ENCODE measurements at regions not wholly inside any gene's neighbourhood (a gene's known extent, or its start where the extent isn't known, plus 50 kb on each side); places are given as distances from the start of the nearest gene placed in this dataset.

DNA sequence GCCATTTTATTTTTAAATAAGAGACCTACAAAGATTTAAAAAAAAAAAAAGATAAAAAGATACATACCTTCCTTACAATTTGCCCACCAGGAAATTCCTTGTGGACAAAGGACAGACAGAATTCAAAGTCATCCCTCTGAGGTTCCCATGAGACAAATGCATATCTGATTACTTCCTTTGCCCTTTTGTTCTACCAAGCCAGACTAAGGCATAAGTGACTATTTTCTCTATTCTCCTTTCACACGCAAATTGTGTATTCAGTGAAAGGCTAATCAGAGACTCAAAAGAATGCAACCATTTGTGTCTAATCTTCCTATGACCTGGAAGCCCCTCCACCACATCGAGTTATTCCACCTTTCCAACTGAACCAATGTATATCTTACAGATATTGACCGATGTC is 691.7 kb downstream of the FAM133A start:
- H3K27ac ChIP-seq, result no peak overlapping the region
- no peaks in the 10 kb centered on the region for H3K36me3 ChIP-seq
- no peak overlapping the region for H3K4me3 ChIP-seq
- TF ChIP-seq POLR2A (IDR thresholded peaks at IDR 0.05) (no peak), POLR2AphosphoS5 (IDR thresholded peaks at IDR 0.05) (no peak)
- TF ChIP-seq, protein P1, sequence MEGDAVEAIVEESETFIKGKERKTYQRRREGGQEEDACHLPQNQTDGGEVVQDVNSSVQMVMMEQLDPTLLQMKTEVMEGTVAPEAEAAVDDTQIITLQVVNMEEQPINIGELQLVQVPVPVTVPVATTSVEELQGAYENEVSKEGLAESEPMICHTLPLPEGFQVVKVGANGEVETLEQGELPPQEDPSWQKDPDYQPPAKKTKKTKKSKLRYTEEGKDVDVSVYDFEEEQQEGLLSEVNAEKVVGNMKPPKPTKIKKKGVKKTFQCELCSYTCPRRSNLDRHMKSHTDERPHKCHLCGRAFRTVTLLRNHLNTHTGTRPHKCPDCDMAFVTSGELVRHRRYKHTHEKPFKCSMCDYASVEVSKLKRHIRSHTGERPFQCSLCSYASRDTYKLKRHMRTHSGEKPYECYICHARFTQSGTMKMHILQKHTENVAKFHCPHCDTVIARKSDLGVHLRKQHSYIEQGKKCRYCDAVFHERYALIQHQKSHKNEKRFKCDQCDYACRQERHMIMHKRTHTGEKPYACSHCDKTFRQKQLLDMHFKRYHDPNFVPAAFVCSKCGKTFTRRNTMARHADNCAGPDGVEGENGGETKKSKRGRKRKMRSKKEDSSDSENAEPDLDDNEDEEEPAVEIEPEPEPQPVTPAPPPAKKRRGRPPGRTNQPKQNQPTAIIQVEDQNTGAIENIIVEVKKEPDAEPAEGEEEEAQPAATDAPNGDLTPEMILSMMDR (IDR thresholded peaks at IDR 0.05), result no peak
- H3K27me3 ChIP-seq, result peaks cover 0 to 22% of the 10 kb centered on the region in 2 donors
- H3K9me3 ChIP-seq, result no peaks in the 10 kb centered on the region
- no peak for DNase-seq (ENCODE audit: low spot score in 2 of 2)
- no peaks in the 10 kb centered on the region for H3K4me1 ChIP-seq
- intact Hi-C loops (cut with DNase I; ENCODE audit: low total_unique reads), result no loop called here

DNA sequence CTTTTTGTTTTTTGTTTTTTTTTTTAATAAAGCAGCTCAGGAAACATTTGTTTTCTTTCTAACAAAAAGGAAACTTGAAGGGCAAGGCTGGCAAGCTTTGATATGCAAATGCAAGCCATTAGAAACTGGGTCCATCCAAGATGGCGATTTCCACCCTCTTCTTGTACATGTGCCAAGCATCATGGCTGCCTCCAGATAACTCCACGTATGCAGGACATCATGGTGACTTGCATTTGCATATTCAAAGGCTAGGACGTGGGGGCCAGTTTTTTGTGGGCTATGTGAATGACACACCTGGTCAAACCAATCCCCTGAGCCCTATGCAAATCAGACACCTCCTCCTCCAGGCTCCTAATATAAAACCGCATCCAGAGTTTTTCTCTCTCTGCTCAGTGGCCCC is 692.6 kb downstream of the FAM133A start:
- TF ChIP-seq, protein P1 (IDR thresholded peaks at IDR 0.05), result no peak
- TF ChIP-seq POLR2AphosphoS5 (IDR thresholded peaks at IDR 0.05) (no peak), POLR2A (IDR thresholded peaks at IDR 0.05) (no peak)
- no peak for DNase-seq (ENCODE audit: low spot score in 2 of 2)
- H3K27ac ChIP-seq, result no peak overlapping the region
- H3K27me3 ChIP-seq, result peaks cover 0 to 22% of the 10 kb centered on the region in 2 donors
- no peaks in the 10 kb centered on the region for H3K9me3 ChIP-seq
- H3K4me3 ChIP-seq, result no peak overlapping the region
- no peaks in the 10 kb centered on the region for H3K4me1 ChIP-seq
- intact Hi-C loops (cut with DNase I; ENCODE audit: low total_unique reads), result no loop called here
- H3K36me3 ChIP-seq, result no peaks in the 10 kb centered on the region

DNA sequence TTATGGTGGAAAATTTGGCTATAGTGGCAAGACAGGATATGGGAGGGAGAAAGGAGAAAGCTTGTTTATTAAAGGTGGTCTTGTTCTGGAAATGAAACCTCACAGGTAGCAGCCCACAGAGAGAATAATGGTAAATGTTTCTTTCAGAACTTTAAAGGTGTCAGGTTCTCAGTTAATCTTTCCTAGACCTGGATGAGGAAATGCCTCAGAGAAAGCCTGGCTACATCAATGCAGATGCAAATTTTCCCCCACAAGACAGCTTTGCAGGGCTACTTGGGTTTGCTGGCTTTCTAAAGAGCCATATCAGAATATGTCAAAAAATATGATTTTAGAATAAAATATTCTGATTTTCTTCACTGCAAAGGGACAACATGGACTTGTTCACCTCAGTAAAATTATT is 715.0 kb downstream of the FAM133A start:
- no peak for DNase-seq (ENCODE audit: low spot score in 2 of 2)

DNA sequence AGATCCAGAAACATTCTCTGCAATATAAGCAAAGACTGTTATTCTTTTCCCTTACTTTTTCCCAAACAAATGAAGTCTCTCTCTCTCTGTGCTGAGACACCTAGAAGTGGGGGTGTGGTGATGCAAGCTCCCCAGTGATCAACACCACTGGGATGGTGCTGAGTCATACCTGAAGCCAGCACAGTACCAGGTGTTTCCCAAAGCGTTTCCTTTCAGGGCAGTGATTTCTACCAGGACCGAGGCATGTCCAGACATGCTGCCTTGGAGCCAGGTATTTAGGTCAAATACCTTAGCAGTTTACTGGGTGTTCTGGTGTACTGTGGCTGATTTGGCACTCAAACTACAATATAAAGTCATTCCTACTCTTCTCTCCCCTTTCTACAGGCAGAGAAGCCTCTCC is 726.5 kb downstream of the FAM133A start:
- Histone ChIP-seq H3K27ac (peak overlapping the region in 1 of 2 donors; percentile 57), H3K36me3 (no peaks in the 10 kb centered on the region), H3K9me3 (peaks cover 0 to 7% of the 10 kb centered on the region in 2 donors), H3K4me3 (no peak overlapping the region), H3K27me3 (no peaks in the 10 kb centered on the region), H3K4me1 (no peaks in the 10 kb centered on the region)
- TF ChIP-seq POLR2AphosphoS5 (IDR thresholded peaks at IDR 0.05), result no peak
- TF ChIP-seq, protein P1 (IDR thresholded peaks at IDR 0.05), result no peak
- TF ChIP-seq POLR2A (IDR thresholded peaks at IDR 0.05), result no peak
- intact Hi-C loops (cut with DNase I; ENCODE audit: low total_unique reads), result no loop called here
- DNase-seq (ENCODE audit: low spot score in 2 of 2), result peak in 1 of 2 donors; percentile 72

More for the DNA sequence above, 715.0 kb downstream of the FAM133A start:
- peaks cover 0 to 10% of the 10 kb centered on the region in 2 donors for H3K27me3 ChIP-seq
- no peak overlapping the region for H3K4me3 ChIP-seq
- H3K36me3 ChIP-seq, result no peaks in the 10 kb centered on the region
- no peaks in the 10 kb centered on the region for H3K4me1 ChIP-seq
- intact Hi-C loops (cut with DNase I; ENCODE audit: low total_unique reads), result no loop called here
- TF ChIP-seq POLR2A (IDR thresholded peaks at IDR 0.05), result no peak
- TF ChIP-seq, protein P1 (IDR thresholded peaks at IDR 0.05), result no peak
- TF ChIP-seq POLR2AphosphoS5 (IDR thresholded peaks at IDR 0.05), result no peak
- H3K27ac ChIP-seq, result no peak overlapping the region
- H3K9me3 ChIP-seq, result peaks cover 0 to 17% of the 10 kb centered on the region in 2 donors

DNA sequence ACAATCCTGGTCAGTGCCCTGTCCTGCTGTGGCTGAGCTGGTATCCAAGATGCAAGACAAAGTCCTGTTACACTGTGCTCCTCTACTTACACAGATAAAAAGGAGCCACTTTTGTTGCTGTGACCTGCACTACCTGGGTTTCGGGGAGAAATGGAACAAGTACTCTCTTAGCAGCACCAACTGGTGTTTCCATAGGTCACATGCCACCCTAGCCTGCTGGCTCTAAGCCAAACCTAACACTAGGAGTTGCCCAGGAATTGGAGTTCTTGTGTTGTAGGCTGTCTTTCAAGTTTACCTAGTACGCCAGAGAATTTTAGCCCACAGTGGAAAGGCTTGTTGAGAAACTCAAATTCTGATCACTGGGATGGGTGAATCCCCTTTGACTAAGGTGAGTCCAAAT is 727.4 kb downstream of the FAM133A start:
- DNase-seq (ENCODE audit: low spot score in 2 of 2), result no peak

More for the DNA sequence above, 727.4 kb downstream of the FAM133A start:
- Histone ChIP-seq H3K36me3 (no peaks in the 10 kb centered on the region), H3K27ac (peak overlapping the region in 1 of 2 donors; percentile 57), H3K4me3 (no peak overlapping the region), H3K27me3 (no peaks in the 10 kb centered on the region), H3K9me3 (peaks cover 0 to 7% of the 10 kb centered on the region in 2 donors), H3K4me1 (no peaks in the 10 kb centered on the region)
- no peak for TF ChIP-seq POLR2AphosphoS5 (IDR thresholded peaks at IDR 0.05)
- TF ChIP-seq POLR2A (IDR thresholded peaks at IDR 0.05), result no peak
- TF ChIP-seq, protein P1 (IDR thresholded peaks at IDR 0.05), result no peak
- intact Hi-C loops (cut with DNase I; ENCODE audit: low total_unique reads), result no loop called here
